KBM-7 (cell line): ENCODE measurements at regions not wholly inside any gene's neighbourhood (a gene's known extent, or its start where the extent isn't known, plus 50 kb on each side); places are given as distances from the start of the nearest gene placed in this dataset.

ENCODE experiments used
- DNase-seq: peaks from one replicate; pipeline ENCODE4 v3.0.0-alpha.2; 2015
- in situ Hi-C: fragments of 300-500 bp; cut with MboI; formaldehyde crosslinking; loops from 2 replicates; pipeline ENCODE4 v1.14.3; 2020; ENCODE audit warnings: low sequenced_read_pairs, low pct_unique_long_range_greater_than_20kb, mixed read lengths

DNA sequence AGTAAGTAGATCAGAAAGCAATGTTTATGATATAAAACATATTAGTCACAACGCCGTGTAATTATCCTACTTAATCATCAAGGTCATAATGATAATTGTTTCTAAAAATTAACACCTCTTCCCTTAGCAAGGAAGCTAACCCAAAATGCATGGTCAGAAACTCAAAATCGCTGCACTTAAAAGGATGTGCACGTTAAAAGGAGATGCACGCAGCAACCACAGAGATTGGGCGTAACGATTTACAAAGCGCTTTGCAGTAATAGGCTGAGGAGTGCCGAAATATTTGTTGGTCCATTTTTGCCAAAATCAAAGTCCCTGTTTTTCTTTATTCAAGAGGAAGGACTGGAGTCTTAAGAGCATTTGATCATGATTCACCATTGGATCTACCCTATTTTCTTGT, 1077.2 kb downstream of the VRK1 start:
- in situ Hi-C loops = no loop called here
- no peak for DNase-seq

DNA sequence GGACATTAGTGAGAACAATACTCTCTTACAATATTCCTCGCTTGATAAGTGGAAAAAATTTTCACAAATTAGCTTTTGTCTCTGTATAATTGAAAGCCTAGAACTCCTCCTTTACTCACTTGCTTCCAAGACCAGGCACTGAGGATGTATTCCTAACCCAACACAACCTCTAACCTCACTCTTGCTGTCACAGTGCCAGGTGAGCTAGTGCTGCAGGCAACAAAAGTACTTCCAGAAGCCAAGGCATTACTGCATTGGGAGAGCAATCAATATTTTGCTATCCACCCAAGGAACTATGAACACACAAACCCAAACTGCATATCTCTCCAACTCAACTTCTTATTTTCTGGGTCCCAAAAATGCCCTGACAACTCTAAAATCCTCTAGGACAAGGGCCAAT, 1081.0 kb downstream of the VRK1 start:
- DNase-seq = no peak
- in situ Hi-C loops = no loop called here

DNA sequence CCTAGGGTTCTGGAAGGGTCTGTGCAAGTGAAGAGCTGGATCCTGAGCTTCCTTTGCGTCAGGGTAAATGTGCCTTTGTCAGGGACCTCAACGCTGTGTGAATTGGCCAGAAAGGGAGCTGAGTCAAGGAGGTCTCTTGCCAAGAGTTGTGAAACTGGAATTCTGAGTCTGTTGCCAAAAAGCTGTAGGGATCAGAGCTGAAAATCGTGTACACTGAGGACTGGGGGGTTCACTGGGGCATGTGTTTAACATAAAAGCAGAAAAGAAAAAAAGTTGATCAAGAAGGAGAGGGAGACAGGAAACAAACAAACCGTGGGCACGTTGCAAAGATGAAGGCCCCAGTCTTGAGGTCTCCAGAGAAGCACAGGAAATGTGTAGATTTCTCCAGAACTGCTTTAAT, 1081.5 kb downstream of the VRK1 start:
- DNase-seq = no peak
- in situ Hi-C loops = no loop called here

DNA sequence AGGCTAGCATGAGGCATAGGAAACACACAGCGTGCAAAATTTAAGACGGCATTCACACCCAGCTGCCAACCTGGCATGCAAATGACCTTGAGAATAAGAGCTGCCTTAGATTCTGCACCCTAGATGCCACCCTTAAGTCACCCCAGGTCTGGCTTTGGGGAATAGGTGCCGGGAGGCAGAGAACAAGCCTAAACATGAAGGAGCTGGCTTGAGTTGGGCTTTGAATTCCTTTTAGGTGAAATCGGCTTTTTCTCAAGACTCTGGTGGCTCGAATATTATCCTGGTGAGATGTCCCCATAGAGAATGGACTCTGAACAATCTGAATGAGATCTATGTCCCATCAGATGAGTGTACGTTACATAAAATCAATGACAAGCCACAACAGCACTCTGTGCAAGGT, 1090.5 kb downstream of the VRK1 start:
- no peak for DNase-seq
- in situ Hi-C loops = no loop called here

DNA sequence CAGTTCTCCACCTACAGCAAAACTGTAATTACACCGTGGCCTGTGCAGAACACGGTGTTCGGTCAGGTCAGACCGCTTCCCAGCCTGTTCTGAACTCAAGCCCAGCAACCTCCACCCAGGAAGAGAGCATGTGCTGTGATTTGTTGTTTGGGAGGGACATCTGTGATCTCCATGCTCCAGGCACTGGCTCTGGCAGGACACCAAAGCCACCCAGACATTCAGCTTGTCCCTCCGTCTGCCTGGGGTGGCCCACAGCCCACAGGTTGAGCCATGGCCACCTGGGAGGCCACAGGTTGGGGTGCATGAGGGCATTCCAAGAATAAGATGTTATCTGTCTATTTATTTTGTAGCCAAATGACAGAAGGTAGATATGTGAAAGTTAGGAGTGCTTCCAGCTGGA, 1091.1 kb downstream of the VRK1 start:
- in situ Hi-C loops = no loop called here
- DNase-seq = no peak

DNA sequence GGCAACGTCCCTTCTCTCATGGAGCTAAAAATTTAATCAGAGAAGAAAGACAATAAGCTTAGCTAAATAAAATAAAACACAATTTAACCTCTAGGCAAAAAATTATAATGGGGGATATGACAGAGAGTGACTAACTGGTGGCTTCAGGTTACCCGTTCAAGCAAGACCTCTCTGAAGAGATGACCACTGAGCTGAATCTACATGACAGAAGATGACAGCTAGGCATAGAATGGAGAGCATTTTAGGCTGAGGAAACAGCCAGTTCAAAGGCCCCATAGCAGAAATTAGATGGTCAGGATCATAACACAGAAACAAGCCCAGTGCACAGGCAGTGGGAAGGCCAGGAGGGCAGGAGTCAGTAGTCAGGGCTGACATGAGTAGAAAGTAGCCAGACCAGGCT, 1094.3 kb downstream of the VRK1 start:
- no peak for DNase-seq
- in situ Hi-C loops = no loop called here

DNA sequence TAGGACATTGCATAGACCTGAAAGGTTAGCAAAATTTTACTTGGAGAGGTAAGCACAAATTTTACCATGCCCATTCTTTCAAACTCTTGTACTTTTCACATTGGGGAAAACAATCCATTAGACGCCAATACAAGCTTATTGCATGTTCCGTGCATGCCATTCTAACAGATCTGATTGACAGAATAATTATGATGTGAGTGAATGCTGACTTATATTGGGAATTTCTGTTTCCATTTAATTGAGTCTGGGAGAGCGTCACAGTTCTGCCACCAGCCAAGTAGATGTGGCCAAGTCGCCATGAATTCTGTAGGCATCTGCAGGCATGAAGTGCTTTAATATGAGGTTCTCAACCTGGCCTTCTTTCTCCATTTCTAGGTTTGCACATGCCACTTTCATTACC, 1097.4 kb downstream of the VRK1 start:
- in situ Hi-C loops = no loop called here
- DNase-seq = no peak

DNA sequence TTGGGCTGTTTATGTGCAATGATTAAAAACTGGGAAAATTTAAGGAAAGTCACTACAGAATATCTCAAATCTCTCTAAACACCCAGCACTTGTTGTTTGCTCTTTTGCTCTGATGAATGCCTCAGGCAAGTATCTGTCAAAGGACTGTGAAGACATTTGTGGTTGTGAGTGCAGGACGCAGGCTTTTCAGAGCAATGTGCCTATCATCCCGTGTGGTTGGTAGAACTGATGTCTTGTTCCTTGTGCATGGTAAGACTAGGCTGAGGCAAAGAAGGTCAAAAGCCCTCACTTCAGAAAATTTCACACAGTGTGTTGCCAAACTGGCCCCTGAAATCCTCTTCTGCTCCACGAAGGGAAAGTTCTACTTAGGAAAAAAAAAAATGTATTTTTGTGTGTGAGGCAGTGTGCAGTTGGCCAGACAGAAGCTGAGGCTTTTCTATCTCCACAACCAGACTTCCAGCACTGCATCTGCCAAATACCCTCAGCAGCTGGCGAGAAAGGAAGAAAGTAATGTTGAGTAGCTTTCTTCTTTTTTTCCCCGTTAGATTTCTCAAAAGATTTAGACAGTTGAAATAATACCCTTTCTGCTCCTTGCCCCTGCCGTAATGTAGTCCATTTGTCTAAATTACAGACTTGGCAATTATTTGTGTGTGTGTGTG, 1103.1 kb downstream of the VRK1 start:
- in situ Hi-C loops = no loop called here
- DNase-seq = no peak

GRCh38 chr14:97902630-97903029, 1105.4 kb downstream of the VRK1 start:
- DNase-seq = no peak
- in situ Hi-C loops = no loop called here

GRCh38 chr14:97903821-97904220, 1106.6 kb downstream of the VRK1 start:
- DNase-seq = no peak
- in situ Hi-C loops = no loop called here

GRCh38 chr14:97912217-97912616, 1115.0 kb downstream of the VRK1 start:
- in situ Hi-C loops = no loop called here
- DNase-seq = no peak

- no peak for DNase-seq
- in situ Hi-C loops = no loop called here
These were observed 1118.9 kb downstream of the VRK1 start for GRCh38 chr14:97916100-97916499.

GRCh38 chr14:97916669-97917568, 1119.7 kb downstream of the VRK1 start:
- in situ Hi-C loops = no loop called here
- DNase-seq = no peak

- in situ Hi-C loops = no loop called here
These were observed 1123.0 kb downstream of the VRK1 start for GRCh38 chr14:97920201-97920600.

GRCh38 chr14:97921296-97921695, 1124.1 kb downstream of the VRK1 start:
- in situ Hi-C loops = no loop called here
- DNase-seq = no peak

More at GRCh38 chr14:97920201-97920600, 1123.0 kb downstream of the VRK1 start:
- DNase-seq = no peak

DNA sequence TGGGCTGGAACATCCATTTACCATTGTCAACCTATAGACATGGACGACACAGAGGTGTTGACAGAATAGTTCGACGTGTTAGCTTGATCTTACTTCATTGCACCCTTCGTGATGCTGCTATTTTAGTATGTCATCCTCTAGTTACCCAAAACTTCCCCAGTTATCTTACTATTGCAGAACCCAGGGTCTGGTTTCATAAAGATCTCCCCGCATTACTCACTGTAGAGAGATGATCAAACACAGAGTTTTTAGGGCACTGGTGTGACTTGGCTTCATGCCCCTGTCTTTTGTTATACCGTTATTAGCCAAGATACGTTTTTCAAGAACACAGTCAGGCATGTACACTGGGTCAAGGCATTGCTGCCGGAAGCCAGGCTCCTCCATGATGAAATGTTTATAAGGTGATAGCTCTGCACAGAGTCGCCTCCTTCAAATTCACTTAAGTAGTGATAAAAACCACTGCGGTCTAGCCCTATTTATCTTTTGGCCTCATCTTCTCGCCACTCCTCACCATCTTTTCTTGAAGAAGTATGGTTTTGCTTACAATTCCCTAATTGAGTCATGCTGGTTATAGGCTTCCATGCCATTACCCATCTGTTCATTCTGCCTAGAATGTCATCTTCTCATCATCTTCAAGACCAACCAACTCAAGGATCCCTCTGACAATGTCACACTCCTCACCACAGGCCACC, 1127.9 kb downstream of the VRK1 start:
- in situ Hi-C loops = no loop called here
- DNase-seq = no peak

DNA sequence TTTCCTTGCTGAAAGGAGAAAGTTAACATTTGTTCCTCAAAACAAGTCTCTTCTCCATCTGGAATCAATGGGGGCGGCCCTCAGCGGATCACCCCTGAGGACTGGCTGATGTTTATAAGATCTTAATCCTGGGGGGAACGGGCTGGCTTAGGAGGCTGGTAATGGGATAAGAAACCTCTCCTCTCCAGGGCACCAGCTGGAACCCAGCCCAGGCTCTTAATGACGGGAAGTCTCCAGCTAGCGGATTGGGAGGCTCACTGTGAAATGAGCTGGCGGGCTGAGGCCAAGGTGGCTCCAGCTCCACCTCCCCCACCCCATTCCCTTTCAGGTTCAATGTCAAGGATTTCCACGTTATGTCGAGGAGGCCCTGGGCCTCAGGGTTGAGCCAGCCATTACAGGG, 1133.0 kb downstream of the VRK1 start:
- no peak for DNase-seq
- in situ Hi-C loops = no loop called here

- in situ Hi-C loops = no loop called here
These were observed 1134.1 kb downstream of the VRK1 start for GRCh38 chr14:97931273-97931672.

GRCh38 chr14:97942921-97943320, 1145.7 kb downstream of the VRK1 start:
- DNase-seq = no peak
- in situ Hi-C loops = no loop called here

More at GRCh38 chr14:97931273-97931672, 1134.1 kb downstream of the VRK1 start:
- no peak for DNase-seq

GRCh38 chr14:97943619-97944018, 1146.4 kb downstream of the VRK1 start:
- no peak for DNase-seq
- in situ Hi-C loops = no loop called here
